ENCODE measurements at regions not wholly inside any gene's neighbourhood (a gene's known extent, or its start where the extent isn't known, plus 50 kb on each side); places are given as distances from the start of the nearest gene placed in this dataset.

DNA sequence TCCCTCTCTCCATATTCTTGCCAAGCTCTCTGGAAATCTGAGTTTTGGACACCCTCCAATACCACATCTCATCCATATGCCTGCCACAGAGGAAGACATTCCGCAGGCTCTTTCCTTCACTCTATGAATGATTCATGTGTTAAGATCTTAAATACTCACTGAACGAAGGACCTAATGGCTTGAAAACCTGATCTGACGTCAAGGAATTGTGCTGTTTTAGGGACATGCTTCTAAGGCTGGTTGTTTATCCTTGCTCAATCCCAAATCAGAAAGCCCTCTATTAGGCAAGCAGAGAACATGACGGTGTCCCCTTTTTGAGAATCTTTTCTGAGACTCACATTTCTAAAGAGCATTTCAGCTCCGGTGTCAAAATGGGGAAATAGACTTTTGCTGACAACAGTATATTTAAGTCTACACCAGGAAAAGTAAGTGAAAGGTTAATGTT lies 83.7 kb upstream of the GALNT5 start (continued):
- TF ChIP-seq KDM5A (IDR thresholded peaks at IDR 0.05), result no peak
- no peak for TF ChIP-seq RFX5 (IDR thresholded peaks at IDR 0.05)
- no peak for TF ChIP-seq CBX8 (IDR thresholded peaks at IDR 0.05)
- TF ChIP-seq ZSCAN20 (CRISPR knock-in tag; IDR thresholded peaks at IDR 0.05), result no peak
- peak; percentile 85 for TF ChIP-seq GATA3 (IDR thresholded peaks at IDR 0.05; ENCODE audit: borderline replicate concordance)
- TF ChIP-seq CBX2 (IDR thresholded peaks at IDR 0.05; ENCODE audit: borderline replicate concordance, low read depth), result no peak
- TF ChIP-seq HOXB13 (CRISPR knock-in tag; IDR thresholded peaks at IDR 0.05; ENCODE audit: low read depth), result no peak
- peak; percentile 89 to 98 for TF ChIP-seq JUN (IDR thresholded peaks at IDR 0.05)
- no peak for TF ChIP-seq FOXS1 (CRISPR knock-in tag; IDR thresholded peaks at IDR 0.05)
- no peak for TF ChIP-seq RNF2 (IDR thresholded peaks at IDR 0.05; ENCODE audit: borderline replicate concordance, low read depth)
- no peak for TF ChIP-seq EHF (CRISPR knock-in tag; IDR thresholded peaks at IDR 0.05)
- TF ChIP-seq, protein P1, sequence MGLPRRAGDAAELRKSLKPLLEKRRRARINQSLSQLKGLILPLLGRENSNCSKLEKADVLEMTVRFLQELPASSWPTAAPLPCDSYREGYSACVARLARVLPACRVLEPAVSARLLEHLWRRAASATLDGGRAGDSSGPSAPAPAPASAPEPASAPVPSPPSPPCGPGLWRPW (IDR thresholded peaks at IDR 0.05), result peak; percentile 84
- peak; percentile 67; the same call in 1 of the 2 replicates for TF ChIP-seq HOXB5 (CRISPR knock-in tag; IDR thresholded peaks at IDR 0.05)
- TF ChIP-seq KDM1A (IDR thresholded peaks at IDR 0.05; ENCODE audit: low read depth), result no peak
- no peak for TF ChIP-seq MAZ (IDR thresholded peaks at IDR 0.05; ENCODE audit: borderline replicate concordance, low read depth, low read length)
- TF ChIP-seq, protein P2, sequence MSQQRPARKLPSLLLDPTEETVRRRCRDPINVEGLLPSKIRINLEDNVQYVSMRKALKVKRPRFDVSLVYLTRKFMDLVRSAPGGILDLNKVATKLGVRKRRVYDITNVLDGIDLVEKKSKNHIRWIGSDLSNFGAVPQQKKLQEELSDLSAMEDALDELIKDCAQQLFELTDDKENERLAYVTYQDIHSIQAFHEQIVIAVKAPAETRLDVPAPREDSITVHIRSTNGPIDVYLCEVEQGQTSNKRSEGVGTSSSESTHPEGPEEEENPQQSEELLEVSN (IDR thresholded peaks at IDR 0.05; ENCODE audit: borderline replicate concordance, low read depth), result no peak
- no peak for TF ChIP-seq TP53 (CRISPR knock-in tag; IDR thresholded peaks at IDR 0.05)
- TF ChIP-seq ELK1 (IDR thresholded peaks at IDR 0.05; ENCODE audit: low read depth, low read length), result no peak
- no peak for TF ChIP-seq RCOR1 (IDR thresholded peaks at IDR 0.05; ENCODE audit: low read depth, low read length)
- peak; percentile 57; the same call in 1 of the 2 replicates for TF ChIP-seq FOSL2 (IDR thresholded peaks at IDR 0.05)
- TF ChIP-seq FOSL2 (CRISPR knock-in tag; IDR thresholded peaks at IDR 0.05), result peak; percentile 88
- peak; percentile 94 for TF ChIP-seq JUNB (IDR thresholded peaks at IDR 0.05)
- peak; percentile 94 for TF ChIP-seq MAFK (IDR thresholded peaks at IDR 0.05; ENCODE audit: partially characterized antibody)
- TF ChIP-seq EP300 (IDR thresholded peaks at IDR 0.05), result peak; percentile 91 to 94; a peak in 4 of 5 replicates
- no peak for TF ChIP-seq ESRRA (IDR thresholded peaks at IDR 0.05; ENCODE audit: borderline replicate concordance, low read length)
- no peak for TF ChIP-seq BHLHE40 (IDR thresholded peaks at IDR 0.05; ENCODE audit: low read depth, low read length)
- TF ChIP-seq ZNF302 (CRISPR knock-in tag; IDR thresholded peaks at IDR 0.05), result no peak
- no peak for TF ChIP-seq ZFP36 (IDR thresholded peaks at IDR 0.05; ENCODE audit: borderline replicate concordance, partially characterized antibody)
- TF ChIP-seq, protein P3, sequence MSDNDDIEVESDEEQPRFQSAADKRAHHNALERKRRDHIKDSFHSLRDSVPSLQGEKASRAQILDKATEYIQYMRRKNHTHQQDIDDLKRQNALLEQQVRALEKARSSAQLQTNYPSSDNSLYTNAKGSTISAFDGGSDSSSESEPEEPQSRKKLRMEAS (IDR thresholded peaks at IDR 0.05), result peak; percentile 61
- TF ChIP-seq NR3C1 (IDR thresholded peaks at IDR 0.05), result no peak
- TF ChIP-seq CHD2 (IDR thresholded peaks at IDR 0.05; ENCODE audit: low read length, partially characterized antibody), result no peak
- TF ChIP-seq CHD4 (IDR thresholded peaks at IDR 0.05; ENCODE audit: borderline replicate concordance), result no peak
- TF ChIP-seq, protein P4, sequence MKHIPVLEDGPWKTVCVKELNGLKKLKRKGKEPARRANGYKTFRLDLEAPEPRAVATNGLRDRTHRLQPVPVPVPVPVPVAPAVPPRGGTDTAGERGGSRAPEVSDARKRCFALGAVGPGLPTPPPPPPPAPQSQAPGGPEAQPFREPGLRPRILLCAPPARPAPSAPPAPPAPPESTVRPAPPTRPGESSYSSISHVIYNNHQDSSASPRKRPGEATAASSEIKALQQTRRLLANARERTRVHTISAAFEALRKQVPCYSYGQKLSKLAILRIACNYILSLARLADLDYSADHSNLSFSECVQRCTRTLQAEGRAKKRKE (CRISPR knock-in tag; IDR thresholded peaks at IDR 0.05; ENCODE audit: low read depth), result no peak

All from A549 (cell line).